Keratinocyte (primary cell): ENCODE measurements at regions not wholly inside any gene's neighbourhood (a gene's known extent, or its start where the extent isn't known, plus 50 kb on each side); places are given as distances from the start of the nearest gene placed in this dataset.
"Not testable (repeated sequence)": the region's sequence is repeated elsewhere in the genome, so short reads cannot be mapped to it uniquely, and the experiment has no call there.

Experiments used
- DNase-seq: peaks from one replicate; pipeline ENCODE4 v3.0.0-alpha.2; 2011; ENCODE audit warnings: low read depth, missing footprints, low spot score
- FAIRE-seq: peaks from 2 replicates; lab custom pipeline; 2011; peaks lifted over from hg19 to GRCh38; lab: Jason Lieb, UNC
- H2AFZ ChIP-seq: 2 replicates; pipeline ENCODE4 v1.6.0; 2012; ENCODE audit warnings: low read length, control low read depth, inconsistent platforms; ENCODE audit not compliant: control insufficient read depth
- H3K27ac ChIP-seq: 2 replicates; pipeline ENCODE4 v1.5.1; 2011; ENCODE audit warnings: low read length; ENCODE audit not compliant: control insufficient read depth, insufficient read depth
- H3K27me3 ChIP-seq: 3 replicates; pipeline ENCODE4 v1.6.0; 2011; ENCODE audit warnings: low read length; ENCODE audit not compliant: control insufficient read depth, insufficient read depth; ENCODE audit errors: extremely low read depth
- H3K36me3 ChIP-seq, 2 experiments: 2 replicates in 1 of 2; 3 replicates in 1 of 2; pipeline ENCODE4 v1.5.1; 2011; ENCODE audit warnings: low read length in 2 of 2, mild to moderate bottlenecking in 1 of 2; ENCODE audit not compliant: control insufficient read depth in 2 of 2, insufficient read depth in 2 of 2; ENCODE audit errors: extremely low read depth in 1 of 2
- H3K4me1 ChIP-seq: 3 replicates; pipeline ENCODE4 v1.5.1; 2011; ENCODE audit warnings: low read length; ENCODE audit not compliant: control insufficient read depth, insufficient read depth; ENCODE audit errors: extremely low read depth
- H3K4me2 ChIP-seq: 3 replicates; pipeline ENCODE4 v1.6.0; 2011; ENCODE audit warnings: low read depth, low read length; ENCODE audit not compliant: control insufficient read depth, insufficient read depth; ENCODE audit errors: extremely low read depth
- H3K4me3 ChIP-seq, 3 experiments: fragments of 200-600 bp in 1 of 3; sonication (generic) in 1 of 3; 2 replicates in 2 of 3; 3 replicates in 1 of 3; pipeline ENCODE4 v1.5.1; 2011 to 2016; ENCODE audit warnings: low read length in 3 of 3, mild to moderate bottlenecking in 3 of 3, control low read depth in 2 of 3, inconsistent platforms in 1 of 3, low read depth in 1 of 3, mixed read lengths in 1 of 3, mixed run types in 1 of 3, moderate library complexity in 1 of 3; ENCODE audit not compliant: control insufficient read depth in 2 of 3, insufficient read depth in 2 of 3; ENCODE audit errors: extremely low read depth in 1 of 3
- H3K79me2 ChIP-seq: 2 replicates; pipeline ENCODE4 v1.6.0; 2012; ENCODE audit warnings: low read length; ENCODE audit not compliant: control insufficient read depth, insufficient read depth
- H3K9ac ChIP-seq: 3 replicates; pipeline ENCODE4 v1.6.0; 2011; ENCODE audit warnings: low read length; ENCODE audit not compliant: control insufficient read depth, insufficient read depth; ENCODE audit errors: extremely low read depth
- H3K9me1 ChIP-seq: 3 replicates; pipeline ENCODE4 v1.6.0; 2011; ENCODE audit warnings: low read length; ENCODE audit not compliant: control insufficient read depth, insufficient read depth; ENCODE audit errors: extremely low read depth
- H3K9me3 ChIP-seq: 2 replicates; pipeline ENCODE4 v1.5.1; 2012; ENCODE audit warnings: low read depth, low read length; ENCODE audit not compliant: control insufficient read depth
- H4K20me1 ChIP-seq: 3 replicates; pipeline ENCODE4 v1.6.0; 2011; ENCODE audit warnings: low read length; ENCODE audit not compliant: control insufficient read depth, insufficient read depth; ENCODE audit errors: extremely low read depth
- EZH2 ChIP-seq: IDR thresholded peaks from one replicate; pipeline ENCODE4 v1.6.1; 2012; ENCODE audit warnings: inconsistent platforms, mild to moderate bottlenecking, low read length, moderate library complexity
- dilution Hi-C: fragments of 300-500 bp; cut with MboI; formaldehyde crosslinking; loops from one replicate; pipeline ENCODE4 v1.7.0; 2020; ENCODE audit warnings: low sequenced_read_pairs; ENCODE audit not compliant: extremely low pct_ligation_motif_present
- TF ChIP-seq, protein P1 (sequence below), 3 experiments: IDR thresholded peaks in 1 of 3; conservative IDR thresholded peaks in 1 of 3; optimal IDR thresholded peaks in 1 of 3; 2 replicates in 2 of 3; 3 replicates in 1 of 3; pipeline versions ENCODE3 to v1.5.1; 2011; ENCODE audit warnings: low read length in 3 of 3, mild to moderate bottlenecking in 3 of 3, moderate library complexity in 2 of 3, control low read depth in 1 of 3, inconsistent platforms in 1 of 3; ENCODE audit not compliant: insufficient read depth in 2 of 3; ENCODE audit errors: extremely low read depth in 1 of 3

DNA sequence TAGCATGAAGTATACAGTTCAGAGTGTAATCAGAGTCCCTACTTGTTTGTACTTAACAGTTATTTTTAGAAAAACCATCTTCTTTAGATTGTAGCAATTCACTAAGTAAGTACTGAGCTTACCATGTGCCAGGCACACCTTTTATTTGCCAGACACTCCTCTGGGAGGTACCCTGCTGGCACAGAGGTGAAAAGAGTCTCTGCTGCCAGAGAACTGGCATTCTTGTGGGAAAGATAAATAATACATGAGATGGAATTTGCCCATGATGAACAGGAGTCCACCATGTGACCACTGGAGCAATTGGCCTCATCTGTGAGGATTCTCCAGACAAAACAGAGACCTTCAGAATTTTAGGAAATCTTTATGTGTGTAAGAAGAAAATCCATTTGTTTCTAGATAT is 199.3 kb upstream of the SLC16A7 start:
- dilution Hi-C loops = no loop called here
- no peak for DNase-seq
- TF ChIP-seq EZH2 = no peak
- TF ChIP-seq, protein P1, sequence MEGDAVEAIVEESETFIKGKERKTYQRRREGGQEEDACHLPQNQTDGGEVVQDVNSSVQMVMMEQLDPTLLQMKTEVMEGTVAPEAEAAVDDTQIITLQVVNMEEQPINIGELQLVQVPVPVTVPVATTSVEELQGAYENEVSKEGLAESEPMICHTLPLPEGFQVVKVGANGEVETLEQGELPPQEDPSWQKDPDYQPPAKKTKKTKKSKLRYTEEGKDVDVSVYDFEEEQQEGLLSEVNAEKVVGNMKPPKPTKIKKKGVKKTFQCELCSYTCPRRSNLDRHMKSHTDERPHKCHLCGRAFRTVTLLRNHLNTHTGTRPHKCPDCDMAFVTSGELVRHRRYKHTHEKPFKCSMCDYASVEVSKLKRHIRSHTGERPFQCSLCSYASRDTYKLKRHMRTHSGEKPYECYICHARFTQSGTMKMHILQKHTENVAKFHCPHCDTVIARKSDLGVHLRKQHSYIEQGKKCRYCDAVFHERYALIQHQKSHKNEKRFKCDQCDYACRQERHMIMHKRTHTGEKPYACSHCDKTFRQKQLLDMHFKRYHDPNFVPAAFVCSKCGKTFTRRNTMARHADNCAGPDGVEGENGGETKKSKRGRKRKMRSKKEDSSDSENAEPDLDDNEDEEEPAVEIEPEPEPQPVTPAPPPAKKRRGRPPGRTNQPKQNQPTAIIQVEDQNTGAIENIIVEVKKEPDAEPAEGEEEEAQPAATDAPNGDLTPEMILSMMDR (optimal IDR thresholded peaks at IDR 0.05 in 1 of 3, IDR thresholded peaks at IDR 0.05 in 1 of 3, conservative IDR thresholded peaks at IDR 0.05 in 1 of 3; ENCODE audit: extremely low read depth in 1 of 3, insufficient read depth in 2 of 3, low read length in 3 of 3) = no peak
- Histone ChIP-seq H4K20me1 (no peaks in the 10 kb centered on the region), H2AFZ (no peak overlapping the region), H3K9me1 (no peaks in the 10 kb centered on the region), H3K4me2 (no peak overlapping the region), H3K79me2 (no peaks in the 10 kb centered on the region), H3K4me3 (no peak overlapping the region), H3K9ac (no peak overlapping the region), H3K27ac (no peak overlapping the region), H3K9me3 (no peaks in the 10 kb centered on the region), H3K36me3 (no peaks in the 10 kb centered on the region), H3K27me3 (no peaks in the 10 kb centered on the region), H3K4me1 (no peaks in the 10 kb centered on the region)
- no peak for FAIRE-seq

DNA sequence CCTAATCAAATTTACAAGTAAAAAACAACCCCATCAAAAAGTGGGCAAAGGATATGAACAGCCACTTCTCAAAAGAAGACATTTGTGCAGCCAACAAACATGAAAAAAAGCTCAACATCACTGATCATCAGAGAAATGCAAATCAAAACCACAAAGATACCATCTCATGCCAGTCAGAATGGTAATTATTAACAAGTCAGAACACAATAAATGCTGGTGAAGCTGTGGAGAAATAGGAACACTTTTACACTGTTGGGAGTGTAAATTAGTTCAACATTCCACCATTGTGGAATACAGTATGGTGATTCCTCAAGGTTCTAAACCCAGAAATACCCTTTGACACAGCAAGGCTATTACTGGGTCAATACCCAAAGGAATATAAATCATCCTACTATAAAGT is 200.5 kb upstream of the SLC16A7 start:
- H3K9me1 ChIP-seq, H3K79me2 ChIP-seq, dilution Hi-C loops, H3K27ac ChIP-seq, H2AFZ ChIP-seq, FAIRE-seq, H3K4me3 ChIP-seq, H3K4me1 ChIP-seq, H4K20me1 ChIP-seq, H3K36me3 ChIP-seq, H3K9me3 ChIP-seq, DNase-seq, H3K27me3 ChIP-seq, H3K9ac ChIP-seq, H3K4me2 ChIP-seq: not testable (repeated sequence)

DNA sequence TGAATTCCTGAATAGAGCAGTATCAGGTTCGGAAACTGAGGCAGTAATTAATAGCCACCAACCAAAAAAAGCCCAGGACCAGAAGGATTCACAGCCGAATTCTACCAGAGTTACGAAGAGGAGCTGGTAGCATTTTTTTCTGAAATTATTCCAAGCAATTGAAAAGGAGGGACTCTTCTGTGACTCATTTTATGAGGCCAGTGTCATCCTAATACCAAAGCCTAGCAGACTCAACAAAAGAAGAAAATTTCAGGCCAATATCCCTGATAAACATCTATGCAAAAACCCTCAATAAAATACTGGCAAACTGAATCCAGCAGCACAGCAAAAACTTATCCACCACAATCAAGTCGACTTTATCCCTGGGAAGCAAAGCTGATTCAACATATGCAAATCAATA is 202.3 kb upstream of the SLC16A7 start:
- dilution Hi-C loops = no loop called here

More for the DNA sequence above, 202.3 kb upstream of the SLC16A7 start:
- Histone ChIP-seq H3K9ac (no peak overlapping the region), H3K27me3 (no peaks in the 10 kb centered on the region), H3K36me3 (no peaks in the 10 kb centered on the region), H3K9me3 (no peaks in the 10 kb centered on the region), H3K4me3 (no peak overlapping the region), H4K20me1 (no peaks in the 10 kb centered on the region), H3K79me2 (no peaks in the 10 kb centered on the region), H2AFZ (no peak overlapping the region), H3K4me1 (no peaks in the 10 kb centered on the region), H3K27ac (no peak overlapping the region), H3K9me1 (no peaks in the 10 kb centered on the region), H3K4me2 (no peak overlapping the region)
- no peak for DNase-seq
- no peak for TF ChIP-seq EZH2
- TF ChIP-seq, protein P1 (optimal IDR thresholded peaks at IDR 0.05 in 1 of 3, IDR thresholded peaks at IDR 0.05 in 1 of 3, conservative IDR thresholded peaks at IDR 0.05 in 1 of 3; ENCODE audit: extremely low read depth in 1 of 3, insufficient read depth in 2 of 3, low read length in 3 of 3) = no peak
- no peak for FAIRE-seq
